Tibial nerve (tissue), 4 donors: ENCODE measurements at regions not wholly inside any gene's neighbourhood (a gene's known extent, or its start where the extent isn't known, plus 50 kb on each side); places are given as distances from the start of the nearest gene placed in this dataset.

ENCODE experiments used
- CTCF ChIP-seq, 5 experiments: fragments of 200-600 bp in 3 of 5; fragments of 450-650 bp in 2 of 5; sonication (generic) in 3 of 5; IDR thresholded peaks; one replicate each; pipeline ENCODE4 v1.5.1; 2016 to 2019; ENCODE audit warnings: antibody characterized with exemption in 5 of 5, mild to moderate bottlenecking in 3 of 5, moderate library complexity in 2 of 5
- EP300 ChIP-seq, 2 donors: sonication (generic); formaldehyde crosslinking; IDR thresholded peaks; one replicate each; pipeline ENCODE4 v1.6.1; 2017; ENCODE audit warnings: antibody characterized with exemption in 2 of 2, mild to moderate bottlenecking in 1 of 2
- POLR2A ChIP-seq, 2 donors: fragments of 450-650 bp; IDR thresholded peaks; one replicate each; pipeline ENCODE4 v1.6.1; 2017; ENCODE audit warnings: antibody characterized with exemption in 2 of 2, mild to moderate bottlenecking in 2 of 2, moderate library complexity in 2 of 2

- TF ChIP-seq CTCF (IDR thresholded peaks at IDR 0.05) (no peak), POLR2A (IDR thresholded peaks at IDR 0.05) (no peak), EP300 (IDR thresholded peaks at IDR 0.05) (no peak)
Observed at GRCh38 chr9:28005779-28006178, 432.5 kb upstream of the C9orf72 start.
